SK-N-SH (cell line): ENCODE measurements at regions not wholly inside any gene's neighbourhood (a gene's known extent, or its start where the extent isn't known, plus 50 kb on each side); places are given as distances from the start of the nearest gene placed in this dataset.

ENCODE experiments used
- CTCF ChIA-PET: fragments of 300-600, 350-600 bp; formaldehyde crosslinking; extraction: SDS; loops from one replicate; lab custom pipeline; 2021; lab: Yijun Ruan, JAX
- POLR2A ChIA-PET: fragments of 350-600 bp; sonication (Branson Sonifier 250); formaldehyde crosslinking; extraction: SDS; loops from one replicate; lab custom pipeline; 2020; ENCODE audit warnings: antibody characterized with exemption, inconsistent platforms; lab: Yijun Ruan, JAX
- DNase-seq: peaks from one replicate; pipeline ENCODE4 v3.0.0; 2012
- H2AFZ ChIP-seq: fragments of 200-600 bp; sonication (generic); 2 replicates; pipeline ENCODE4 v1.8.1; 2016; ENCODE audit warnings: antibody characterized with exemption, mild to moderate bottlenecking, low read depth
- H3F3A ChIP-seq: fragments of 200-600 bp; sonication (generic); replicated peaks from 2 replicates; pipeline ENCODE3; 2016; ENCODE audit warnings: antibody characterized with exemption, mild to moderate bottlenecking; ENCODE audit not compliant: insufficient read depth
- H3K27ac ChIP-seq, 2 experiments: fragments of 200-500 bp in 1 of 2; fragments of 200-600 bp in 1 of 2; sonication (Bioruptor generic) in 1 of 2; sonication (generic), shearing (Covaris generic) in 1 of 2; 2 replicates each; pipeline versions ENCODE4 v1.5.1 to v1.6.1; 2014 to 2016; ENCODE audit warnings: low read depth in 2 of 2, inconsistent platforms in 1 of 2, low read length in 1 of 2, mild to moderate bottlenecking in 1 of 2, mixed read lengths in 1 of 2
- H3K27me3 ChIP-seq: fragments of 200-600 bp; sonication (generic), shearing (Covaris generic); 2 replicates; pipeline ENCODE4 v1.6.1; 2016; ENCODE audit warnings: mixed run types; ENCODE audit not compliant: insufficient read depth
- H3K36me3 ChIP-seq, 2 experiments: fragments of 200-500 bp in 1 of 2; fragments of 200-600 bp in 1 of 2; sonication (Bioruptor generic) in 1 of 2; sonication (generic) in 1 of 2; replicated peaks in 1 of 2; 2 replicates each; pipeline versions ENCODE3 to v1.5.1; 2014 to 2016; ENCODE audit warnings: low read length in 1 of 2, mild to moderate bottlenecking in 1 of 2; ENCODE audit not compliant: insufficient read depth in 2 of 2, control insufficient read depth in 1 of 2
- H3K4me1 ChIP-seq, 2 experiments: fragments of 200-500 bp in 1 of 2; fragments of 200-600 bp in 1 of 2; sonication (Bioruptor generic) in 1 of 2; sonication (generic), shearing (Covaris generic) in 1 of 2; 2 replicates each; pipeline versions ENCODE4 v1.5.1 to v1.6.1; 2014 to 2016; ENCODE audit warnings: low read depth in 1 of 2, low read length in 1 of 2, mixed run types in 1 of 2; ENCODE audit not compliant: insufficient read depth in 2 of 2, control insufficient read depth in 1 of 2
- H3K4me2 ChIP-seq: fragments of 200-600 bp; sonication (generic), shearing (Covaris generic); 2 replicates; pipeline ENCODE4 v1.6.1; 2017; ENCODE audit warnings: mixed run types
- H3K4me3 ChIP-seq, 2 experiments: fragments of 200-500 bp in 1 of 2; fragments of 200-600 bp in 1 of 2; sonication (Bioruptor generic) in 1 of 2; sonication (generic), shearing (Covaris generic) in 1 of 2; 2 replicates each; pipeline versions ENCODE4 v1.5.1 to v1.8.1; 2014 to 2016; ENCODE audit warnings: low read depth in 2 of 2, inconsistent platforms in 1 of 2, low read length in 1 of 2, mild to moderate bottlenecking in 1 of 2, mixed read lengths in 1 of 2, moderate library complexity in 1 of 2
- H3K79me2 ChIP-seq: fragments of 200-600 bp; sonication (generic); 2 replicates; pipeline ENCODE4 v1.8.1; 2017; ENCODE audit warnings: mild to moderate bottlenecking; ENCODE audit not compliant: insufficient read depth
- H3K9ac ChIP-seq: fragments of 200-600 bp; sonication (generic); 2 replicates; pipeline ENCODE4 v1.6.1; 2017; ENCODE audit warnings: mixed run types
- H3K9me2 ChIP-seq: fragments of 200-600 bp; sonication (generic); 2 replicates; pipeline ENCODE4 v1.6.1; 2017; ENCODE audit warnings: mixed run types
- H3K9me3 ChIP-seq: fragments of 200-600 bp; sonication (generic); 2 replicates; pipeline ENCODE4 v1.6.1; 2017; ENCODE audit warnings: mixed run types, mild to moderate bottlenecking, moderate library complexity
- H4K20me1 ChIP-seq: fragments of 200-600 bp; sonication (generic); 2 replicates; pipeline ENCODE4 v1.6.1; 2017; ENCODE audit warnings: mild to moderate bottlenecking, mixed run types; ENCODE audit not compliant: insufficient read depth
- FOSL2 ChIP-seq: IDR thresholded peaks from 2 replicates; pipeline ENCODE4 v1.4.0; 2012; ENCODE audit warnings: low read depth, mild to moderate bottlenecking, moderate library complexity, borderline replicate concordance
- FOXM1 ChIP-seq: IDR thresholded peaks from 2 replicates; pipeline ENCODE4 v1.4.0; 2012; ENCODE audit warnings: low read depth, mild to moderate bottlenecking
- JUND ChIP-seq: IDR thresholded peaks from 2 replicates; pipeline ENCODE4 v1.4.0; 2012
- NRF1 ChIP-seq: IDR thresholded peaks from 2 replicates; pipeline ENCODE4 v1.6.1; 2012; ENCODE audit warnings: low read depth, mild to moderate bottlenecking, low read length
- POLR2AphosphoS5 ChIP-seq: IDR thresholded peaks from 2 replicates; pipeline ENCODE4 v1.6.1; 2012; ENCODE audit warnings: low read depth, low read length
- RFX5 ChIP-seq: IDR thresholded peaks from 2 replicates; pipeline ENCODE4 v1.6.1; 2012; ENCODE audit warnings: mild to moderate bottlenecking, improper control_type of control experiment, low read length
- RXRA ChIP-seq: IDR thresholded peaks from 2 replicates; pipeline ENCODE4 v1.4.0; 2012; ENCODE audit warnings: low read depth, mild to moderate bottlenecking, borderline replicate concordance
- TEAD4 ChIP-seq: IDR thresholded peaks from 2 replicates; pipeline ENCODE4 v1.4.0; 2012; ENCODE audit warnings: mild to moderate bottlenecking, borderline replicate concordance; ENCODE audit not compliant: insufficient read depth
- USF2 ChIP-seq: fragments of 150-350 bp; IDR thresholded peaks from 2 replicates; pipeline ENCODE4 v1.6.1; 2017; ENCODE audit warnings: antibody characterized with exemption, low read length, low read depth, borderline replicate concordance
- YY1 ChIP-seq: IDR thresholded peaks from 2 replicates; pipeline ENCODE4 v1.4.0; 2012; ENCODE audit warnings: low read depth, mild to moderate bottlenecking
- WGBS: methylation state at CpG from one replicate; pipeline ENCODE4 v1.1.6; 2017; ENCODE audit warnings: low lambda C conversion rate; 5-methylcytosine and 5-hydroxymethylcytosine counted together
- TF ChIP-seq, protein P1 (sequence below): IDR thresholded peaks from 2 replicates; pipeline ENCODE4 v1.4.0; 2012; ENCODE audit warnings: low read depth, borderline replicate concordance
- TF ChIP-seq, protein P2 (sequence below): fragments of 150-350 bp; IDR thresholded peaks from 2 replicates; pipeline ENCODE4 v1.6.1; 2016; ENCODE audit warnings: mild to moderate bottlenecking, low read depth, low read length
- TF ChIP-seq, protein P3 (sequence below): IDR thresholded peaks from 2 replicates; pipeline ENCODE4; 2012

GRCh38 chr12:111160350-111161241 is 208.3 kb downstream of the PHETA1 start:
- Histone ChIP-seq H4K20me1 (no peaks in the 10 kb centered on the region), H3K9me3 (no peaks in the 10 kb centered on the region), H3K79me2 (no peaks in the 10 kb centered on the region), H3K27me3 (no peaks in the 10 kb centered on the region), H2AFZ (no peak overlapping the region), H3K36me3 (no peaks in the 10 kb centered on the region), H3K4me3 (no peak overlapping the region), H3F3A (no peaks in the 10 kb centered on the region), H3K27ac (peak overlapping the region in 1 of 2 experiments; percentile 4; a peak in 1 of 4 replicates), H3K4me2 (no peak overlapping the region), H3K9ac (no peak overlapping the region), H3K4me1 (peaks cover 0 to 21% of the 10 kb centered on the region in 2 experiments; a peak in 2 of 4 replicates), H3K9me2 (no peaks in the 10 kb centered on the region)
- TF ChIP-seq YY1 (no peak), POLR2AphosphoS5 (no peak), NRF1 (no peak), FOXM1 (no peak), RXRA (no peak), RFX5 (no peak), USF2 (no peak)
- TF ChIP-seq, protein P1, sequence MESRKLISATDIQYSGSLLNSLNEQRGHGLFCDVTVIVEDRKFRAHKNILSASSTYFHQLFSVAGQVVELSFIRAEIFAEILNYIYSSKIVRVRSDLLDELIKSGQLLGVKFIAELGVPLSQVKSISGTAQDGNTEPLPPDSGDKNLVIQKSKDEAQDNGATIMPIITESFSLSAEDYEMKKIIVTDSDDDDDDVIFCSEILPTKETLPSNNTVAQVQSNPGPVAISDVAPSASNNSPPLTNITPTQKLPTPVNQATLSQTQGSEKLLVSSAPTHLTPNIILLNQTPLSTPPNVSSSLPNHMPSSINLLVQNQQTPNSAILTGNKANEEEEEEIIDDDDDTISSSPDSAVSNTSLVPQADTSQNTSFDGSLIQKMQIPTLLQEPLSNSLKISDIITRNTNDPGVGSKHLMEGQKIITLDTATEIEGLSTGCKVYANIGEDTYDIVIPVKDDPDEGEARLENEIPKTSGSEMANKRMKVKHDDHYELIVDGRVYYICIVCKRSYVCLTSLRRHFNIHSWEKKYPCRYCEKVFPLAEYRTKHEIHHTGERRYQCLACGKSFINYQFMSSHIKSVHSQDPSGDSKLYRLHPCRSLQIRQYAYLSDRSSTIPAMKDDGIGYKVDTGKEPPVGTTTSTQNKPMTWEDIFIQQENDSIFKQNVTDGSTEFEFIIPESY: no peak
- TF ChIP-seq, protein P2, sequence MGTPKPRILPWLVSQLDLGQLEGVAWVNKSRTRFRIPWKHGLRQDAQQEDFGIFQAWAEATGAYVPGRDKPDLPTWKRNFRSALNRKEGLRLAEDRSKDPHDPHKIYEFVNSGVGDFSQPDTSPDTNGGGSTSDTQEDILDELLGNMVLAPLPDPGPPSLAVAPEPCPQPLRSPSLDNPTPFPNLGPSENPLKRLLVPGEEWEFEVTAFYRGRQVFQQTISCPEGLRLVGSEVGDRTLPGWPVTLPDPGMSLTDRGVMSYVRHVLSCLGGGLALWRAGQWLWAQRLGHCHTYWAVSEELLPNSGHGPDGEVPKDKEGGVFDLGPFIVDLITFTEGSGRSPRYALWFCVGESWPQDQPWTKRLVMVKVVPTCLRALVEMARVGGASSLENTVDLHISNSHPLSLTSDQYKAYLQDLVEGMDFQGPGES: no peak
- DNase-seq: peak; percentile 55
- ChIA-PET POLR2A (no interaction called here), CTCF (interaction anchor here (0.8 to 2.7 kb wide), 4 partner anchors 13 to 141 kb away, joined by 3 to 11 read pairs (median 3); no protein-coding TSS in a partner anchor)
- 69% methylated on average over 24 of the region's 25 CpGs for WGBS

GRCh38 chr12:111158992-111159391 is 209.9 kb downstream of the PHETA1 start:
- Histone ChIP-seq H3K27ac (no peak overlapping the region), H3K4me3 (no peak overlapping the region), H3K9ac (no peak overlapping the region), H3K9me3 (no peaks in the 10 kb centered on the region), H3K79me2 (no peaks in the 10 kb centered on the region), H3F3A (no peaks in the 10 kb centered on the region), H3K27me3 (no peaks in the 10 kb centered on the region), H3K36me3 (no peaks in the 10 kb centered on the region), H3K4me2 (no peak overlapping the region), H3K4me1 (peaks cover 0 to 25% of the 10 kb centered on the region in 2 experiments; a peak in 2 of 4 replicates), H3K9me2 (no peaks in the 10 kb centered on the region), H2AFZ (no peak overlapping the region), H4K20me1 (no peaks in the 10 kb centered on the region)
- ChIA-PET CTCF (interaction anchor here (0.8 to 2.7 kb wide), 10 partner anchors 9 to 139 kb away, joined by 3 to 11 read pairs (median 3); no protein-coding TSS in a partner anchor), POLR2A (no interaction called here)
- DNase-seq: no peak
- TF ChIP-seq FOSL2 (no peak), TEAD4 (no peak), JUND (no peak)
- TF ChIP-seq, protein P3, sequence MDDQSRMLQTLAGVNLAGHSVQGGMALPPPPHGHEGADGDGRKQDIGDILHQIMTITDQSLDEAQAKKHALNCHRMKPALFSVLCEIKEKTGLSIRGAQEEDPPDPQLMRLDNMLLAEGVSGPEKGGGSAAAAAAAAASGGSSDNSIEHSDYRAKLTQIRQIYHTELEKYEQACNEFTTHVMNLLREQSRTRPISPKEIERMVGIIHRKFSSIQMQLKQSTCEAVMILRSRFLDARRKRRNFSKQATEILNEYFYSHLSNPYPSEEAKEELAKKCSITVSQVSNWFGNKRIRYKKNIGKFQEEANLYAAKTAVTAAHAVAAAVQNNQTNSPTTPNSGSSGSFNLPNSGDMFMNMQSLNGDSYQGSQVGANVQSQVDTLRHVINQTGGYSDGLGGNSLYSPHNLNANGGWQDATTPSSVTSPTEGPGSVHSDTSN: no peak
- TF ChIP-seq, protein P1: no peak
- WGBS: 77% methylated on average over 8 of the region's 8 CpGs
